ENCODE measurements at regions not wholly inside any gene's neighbourhood (a gene's known extent, or its start where the extent isn't known, plus 50 kb on each side); places are given as distances from the start of the nearest gene placed in this dataset.

DNA sequence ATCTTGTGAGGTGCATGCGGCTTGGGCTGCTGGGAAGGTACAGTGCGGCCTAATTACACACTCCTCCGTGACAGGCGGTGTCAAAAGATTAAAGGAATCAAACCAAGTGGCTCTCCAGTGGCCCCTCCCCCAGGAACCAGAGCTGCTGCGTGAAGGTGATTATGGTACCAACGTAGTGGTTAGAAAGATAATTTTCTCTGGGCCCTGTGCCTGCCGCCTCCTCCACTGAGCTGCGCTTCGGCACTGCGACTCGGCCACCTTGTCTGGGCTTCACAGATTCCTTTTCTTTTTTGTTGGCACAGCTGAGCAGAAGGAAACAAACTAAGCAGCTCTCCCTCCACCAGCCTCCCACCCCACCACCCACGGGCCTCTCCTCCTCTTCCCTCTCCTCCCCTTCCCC, 113.2 kb upstream of the SDK2 start:
- DNase-seq: peak; percentile 95

DNA sequence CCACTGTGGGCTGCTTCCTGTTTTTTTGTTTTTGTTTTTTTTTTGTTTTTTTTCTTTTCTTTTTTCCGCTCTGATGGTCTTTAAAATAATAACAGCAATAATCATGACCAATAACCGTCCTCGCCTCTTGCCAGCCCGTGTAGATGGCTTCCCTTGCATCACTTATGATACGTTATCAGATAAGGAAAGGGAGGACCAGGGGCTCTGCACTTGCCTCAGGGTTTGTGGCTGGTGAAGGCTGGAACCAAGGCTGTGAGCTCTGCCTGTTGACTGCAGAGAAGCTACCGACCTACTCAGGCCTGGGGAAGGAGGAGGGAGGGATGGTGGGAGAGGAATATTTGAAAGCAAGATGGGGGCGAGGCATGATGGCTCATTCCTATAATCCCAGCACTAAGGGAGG, 114.0 kb upstream of the SDK2 start:
- DNase-seq: no peak

DNA sequence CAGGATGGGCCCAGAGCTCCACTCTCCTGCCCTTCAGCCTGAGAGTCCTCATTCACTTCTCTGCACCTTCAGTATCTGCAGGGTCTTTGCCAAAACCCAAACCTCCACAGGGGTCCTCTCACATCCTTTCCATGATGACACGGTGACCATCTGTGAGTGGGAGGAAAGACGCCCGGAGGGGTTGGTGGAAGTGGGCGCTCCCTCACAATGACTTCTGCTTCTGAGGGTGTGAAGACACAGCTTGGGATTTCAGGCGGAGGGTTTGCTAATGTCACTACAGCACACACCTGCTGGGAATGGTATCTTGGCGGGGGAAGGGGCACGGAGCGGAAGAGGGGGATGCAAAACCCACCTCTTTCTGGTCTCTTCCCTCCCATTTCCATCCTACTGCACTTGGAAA, 115.1 kb upstream of the SDK2 start:
- peak; percentile 56 for DNase-seq

DNA sequence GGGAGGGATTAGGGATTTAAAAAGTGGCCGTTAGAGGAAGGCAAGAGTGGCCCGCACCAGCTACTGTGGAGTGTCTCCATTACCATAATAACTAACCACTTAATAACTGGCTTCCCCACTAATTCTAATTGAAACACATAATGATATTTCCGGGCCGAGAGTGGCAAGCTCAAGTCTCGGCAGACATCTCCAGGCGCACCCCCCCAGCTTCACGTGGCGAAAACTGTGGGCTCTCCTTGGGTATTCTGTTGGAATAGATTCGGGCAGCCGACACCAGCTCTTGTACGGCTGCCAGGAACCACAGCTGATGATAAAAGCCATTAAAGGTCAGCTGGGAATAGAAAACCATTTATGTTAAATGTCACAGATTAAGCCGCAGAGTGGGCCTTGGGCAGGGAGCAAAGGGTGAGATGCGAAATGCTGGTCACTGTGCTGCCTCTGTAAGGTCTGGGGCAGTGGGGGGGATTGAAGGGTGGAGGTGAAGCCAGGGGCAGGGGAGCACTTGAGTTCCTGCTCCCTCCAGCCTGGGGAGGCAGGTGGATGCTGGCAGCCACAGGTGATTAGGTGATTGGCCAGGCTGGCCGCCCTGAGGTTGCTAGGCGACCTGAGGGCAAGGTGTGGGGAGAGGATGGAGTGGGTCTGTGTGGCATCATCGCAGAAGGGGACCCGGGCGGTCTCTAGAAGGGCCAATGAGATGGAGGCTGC, 115.6 kb upstream of the SDK2 start:
- peak; percentile 84 for DNase-seq

DNA sequence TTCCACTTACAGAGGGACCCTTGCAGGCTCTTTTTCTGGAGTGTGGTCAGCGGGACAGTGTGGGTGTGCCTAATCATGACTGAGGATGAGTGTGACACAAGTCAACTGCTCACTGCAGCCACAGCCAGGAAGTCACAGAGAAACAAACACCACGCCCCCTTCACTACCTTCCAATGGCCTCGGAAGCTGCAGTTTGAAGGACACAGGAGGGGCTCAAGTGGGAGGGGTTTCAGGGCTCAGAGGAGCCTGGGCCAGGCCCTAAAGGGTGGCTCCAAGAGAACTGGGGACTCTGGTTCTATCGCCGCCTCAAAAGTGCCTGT, 116.2 kb upstream of the SDK2 start:
- peak; percentile 75 for DNase-seq

DNA sequence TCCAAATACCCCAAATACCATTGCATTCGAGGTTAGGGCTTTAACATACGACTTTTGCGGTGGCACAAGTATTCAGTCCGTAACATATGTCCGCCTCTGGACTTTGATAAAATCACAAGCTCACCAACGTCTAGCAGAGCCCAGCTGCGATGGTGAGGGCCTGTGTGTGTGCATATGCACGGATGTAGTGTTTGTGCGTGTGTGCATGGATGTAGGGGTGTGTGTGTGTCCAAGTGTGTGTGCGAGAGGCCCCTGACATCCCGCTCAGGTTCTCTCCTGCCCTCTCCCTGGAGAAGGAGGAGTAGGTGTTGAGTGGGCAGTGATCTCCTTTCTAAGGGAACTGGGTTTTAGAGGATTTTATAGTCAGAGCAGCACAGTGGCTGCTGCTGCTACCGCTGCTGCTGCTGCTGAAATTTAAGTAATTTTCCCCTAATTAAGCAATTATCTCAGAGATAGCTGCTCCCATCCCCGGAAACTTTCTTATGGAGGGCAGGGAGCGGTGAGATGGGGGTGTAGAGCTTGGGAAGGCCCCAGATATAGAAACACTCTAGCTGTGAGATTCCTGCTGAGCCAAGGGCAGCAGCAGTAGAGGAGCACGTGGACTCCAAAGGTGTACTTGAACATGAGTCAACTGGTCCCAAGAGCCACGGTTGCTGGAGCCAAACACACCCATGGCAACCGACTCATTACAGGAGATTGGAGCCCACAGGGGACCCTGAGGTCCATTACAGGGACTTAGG, 121.7 kb upstream of the SDK2 start:
- DNase-seq: peak; percentile 44

DNA sequence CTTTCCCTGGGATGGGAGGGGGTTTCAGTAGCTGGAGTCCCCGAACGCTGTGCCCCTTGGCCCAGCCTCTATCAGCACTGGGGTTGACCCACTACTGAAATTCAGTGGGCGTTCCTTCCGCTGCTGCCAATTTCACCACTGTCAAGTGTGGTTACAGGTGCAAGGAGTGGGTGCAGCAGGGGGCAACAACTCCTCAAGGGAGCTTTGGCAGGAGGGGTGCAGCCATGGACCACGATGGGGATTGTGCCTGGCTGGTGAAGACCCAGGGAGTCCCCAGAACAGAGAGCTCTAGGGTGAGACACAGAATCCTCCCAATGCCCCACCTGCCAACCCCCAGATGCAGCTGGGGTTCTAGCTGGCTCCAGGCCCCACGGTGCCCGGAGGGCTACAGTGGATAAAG, 123.5 kb upstream of the SDK2 start:
- no peak for DNase-seq

DNA sequence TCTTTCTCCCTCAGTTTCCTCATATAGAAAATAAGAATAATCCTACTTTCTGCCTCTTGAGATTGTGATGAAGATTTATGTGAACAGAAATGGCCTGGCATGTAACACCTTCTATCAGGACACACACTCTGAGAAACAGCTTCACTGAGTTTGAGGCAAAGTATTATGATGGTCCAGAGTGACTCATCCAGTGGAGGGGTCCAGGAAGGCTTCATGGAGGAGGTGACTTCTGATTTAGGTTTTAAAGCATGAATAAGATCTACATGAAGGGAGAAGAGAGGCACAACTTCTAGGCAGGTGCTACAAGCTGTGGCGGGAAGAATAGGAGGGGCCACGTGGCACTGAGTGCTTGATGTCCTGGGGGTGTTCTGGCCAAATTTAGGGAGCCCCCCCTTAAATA, 124.4 kb upstream of the SDK2 start:
- no peak for DNase-seq

DNA sequence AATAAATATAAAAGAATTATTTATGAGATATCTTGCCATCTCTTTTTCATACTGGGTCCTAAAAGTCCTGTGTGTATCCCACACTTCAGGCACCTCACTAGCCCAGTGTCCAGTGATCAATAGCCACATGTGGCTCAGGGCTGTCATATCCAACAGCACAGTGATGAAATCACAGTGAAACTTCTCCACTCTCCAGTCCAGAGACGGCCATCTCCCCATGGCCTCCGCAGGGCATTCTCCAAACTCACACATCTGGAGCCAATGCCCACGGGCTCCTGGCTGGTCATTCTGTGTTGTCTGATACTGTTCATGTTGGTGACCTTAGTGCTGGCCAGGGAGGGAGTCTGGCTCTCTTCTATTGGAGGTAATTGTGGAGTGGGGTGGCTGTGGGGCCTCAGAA, 125.2 kb upstream of the SDK2 start:
- no peak for DNase-seq

DNA sequence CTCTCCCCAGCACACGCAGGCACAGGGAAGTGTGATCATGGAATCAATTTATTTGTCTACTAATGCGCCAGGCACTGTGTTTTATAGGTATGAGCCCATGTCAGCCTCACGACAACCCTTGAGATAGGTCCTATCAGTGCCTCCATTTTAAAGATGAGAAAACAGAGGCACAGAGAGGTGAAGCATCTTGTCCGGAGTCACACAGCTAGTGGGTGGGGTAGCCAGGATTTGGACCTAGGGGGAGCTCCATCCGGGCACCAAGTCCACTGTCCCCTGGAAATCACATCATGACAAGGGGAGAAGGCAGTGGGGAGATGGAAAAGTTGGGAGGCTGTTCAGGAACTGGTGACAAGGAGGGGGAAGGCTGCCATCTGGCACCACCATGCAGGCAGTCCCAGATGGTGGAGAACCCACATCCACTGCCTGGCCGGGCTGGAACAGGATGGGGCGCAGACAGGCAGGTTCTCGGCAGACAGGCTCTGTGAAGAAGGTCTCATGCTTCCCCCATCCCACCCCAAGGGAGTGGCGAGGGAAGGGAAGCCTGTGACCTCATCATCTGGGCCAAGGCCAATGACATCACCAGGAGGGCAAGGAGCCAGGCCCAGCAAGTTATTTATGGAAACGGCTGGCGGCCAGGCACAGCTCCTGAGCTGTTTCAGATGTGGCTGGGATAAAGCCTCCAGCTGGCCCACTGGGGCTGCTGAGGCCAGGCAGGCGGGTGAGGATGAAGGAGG, 126.0 kb upstream of the SDK2 start:
- DNase-seq: peak; percentile 90

DNA sequence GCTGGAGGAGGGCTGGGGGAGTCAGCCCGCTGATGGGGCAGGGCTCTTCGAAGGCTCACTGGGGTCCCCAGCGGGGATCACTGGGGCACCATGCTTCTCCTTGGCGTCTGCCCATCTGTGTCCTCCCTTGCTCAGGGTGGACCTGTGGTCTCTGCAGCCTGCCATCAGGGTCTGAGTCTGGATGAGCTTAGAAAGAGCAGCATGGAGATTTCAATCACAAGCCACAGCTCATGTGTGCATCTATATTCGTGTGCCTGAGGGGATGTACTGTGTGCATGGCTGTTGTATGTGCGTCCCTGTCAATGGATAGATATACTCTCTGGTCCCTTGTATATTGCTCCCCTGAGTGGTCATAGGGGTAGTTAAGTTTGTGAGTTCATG, 126.6 kb upstream of the SDK2 start:
- no peak for DNase-seq

DNA sequence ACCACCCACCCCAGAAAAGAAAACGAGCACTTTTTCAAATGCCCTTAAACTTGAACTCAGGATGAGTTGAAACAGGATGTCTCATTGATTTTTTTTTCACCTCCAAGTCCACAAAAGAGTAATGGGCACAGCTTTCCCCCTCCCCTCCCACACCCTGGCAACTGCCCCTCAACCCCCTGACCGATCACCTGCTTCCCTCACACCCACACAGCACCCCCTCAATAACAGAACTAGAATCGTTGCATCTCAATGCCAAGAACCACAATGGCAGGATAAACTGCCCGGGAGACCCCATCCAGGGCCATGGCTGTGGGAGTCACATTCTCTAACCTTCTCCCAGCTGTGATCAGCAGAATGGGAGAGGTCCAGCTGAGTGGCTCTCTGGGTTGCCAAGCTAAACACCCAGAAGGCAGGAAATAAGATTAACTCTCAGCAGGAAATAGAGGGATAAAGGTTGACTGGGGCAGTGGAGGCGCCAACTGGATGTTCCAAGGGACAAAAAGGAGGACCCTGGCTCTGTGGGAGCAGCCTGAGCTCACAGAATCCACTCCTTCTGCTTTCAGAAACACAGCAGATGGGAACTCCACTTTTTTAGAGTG, 128.0 kb upstream of the SDK2 start:
- DNase-seq: no peak

DNA sequence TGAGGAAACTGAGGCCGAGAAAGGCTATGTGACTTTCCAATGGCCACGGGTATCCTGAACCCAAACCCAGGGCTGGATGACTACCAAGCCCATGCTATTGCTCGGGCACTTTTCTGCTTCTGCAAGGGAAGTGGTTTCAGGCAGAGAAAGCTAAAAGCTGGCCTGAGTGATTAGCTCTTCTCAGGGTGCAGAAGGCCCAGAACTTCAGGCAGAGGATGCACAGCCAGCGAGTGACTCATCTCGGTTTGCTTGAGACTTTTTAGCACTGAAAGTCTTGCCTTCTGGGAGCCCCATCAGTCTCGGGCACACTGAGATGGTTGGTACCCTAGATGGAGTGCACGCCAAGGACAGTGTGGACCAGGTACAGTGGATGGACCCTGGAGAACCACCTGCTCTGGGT, 129.5 kb upstream of the SDK2 start:
- DNase-seq: no peak

DNA sequence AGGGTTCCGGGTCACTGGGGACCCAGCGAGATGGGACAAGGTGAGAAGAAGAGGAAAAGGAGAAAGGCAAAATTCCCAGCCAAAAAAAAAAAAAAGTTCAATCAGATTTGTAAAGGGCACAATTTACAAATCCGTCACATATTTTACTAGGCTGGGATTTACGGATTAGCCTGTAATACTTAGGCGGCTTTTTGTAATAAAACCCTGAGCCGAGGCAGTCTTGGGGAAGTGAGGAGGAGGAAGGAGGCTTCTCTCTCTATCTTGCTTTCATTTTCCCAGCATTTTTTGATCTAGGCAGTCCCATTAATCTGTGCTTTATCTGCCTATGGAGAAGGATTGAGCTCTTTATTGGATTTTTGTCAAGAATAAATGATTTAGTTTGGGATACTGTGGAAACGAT, 130.6 kb upstream of the SDK2 start:
- DNase-seq: no peak

DNA sequence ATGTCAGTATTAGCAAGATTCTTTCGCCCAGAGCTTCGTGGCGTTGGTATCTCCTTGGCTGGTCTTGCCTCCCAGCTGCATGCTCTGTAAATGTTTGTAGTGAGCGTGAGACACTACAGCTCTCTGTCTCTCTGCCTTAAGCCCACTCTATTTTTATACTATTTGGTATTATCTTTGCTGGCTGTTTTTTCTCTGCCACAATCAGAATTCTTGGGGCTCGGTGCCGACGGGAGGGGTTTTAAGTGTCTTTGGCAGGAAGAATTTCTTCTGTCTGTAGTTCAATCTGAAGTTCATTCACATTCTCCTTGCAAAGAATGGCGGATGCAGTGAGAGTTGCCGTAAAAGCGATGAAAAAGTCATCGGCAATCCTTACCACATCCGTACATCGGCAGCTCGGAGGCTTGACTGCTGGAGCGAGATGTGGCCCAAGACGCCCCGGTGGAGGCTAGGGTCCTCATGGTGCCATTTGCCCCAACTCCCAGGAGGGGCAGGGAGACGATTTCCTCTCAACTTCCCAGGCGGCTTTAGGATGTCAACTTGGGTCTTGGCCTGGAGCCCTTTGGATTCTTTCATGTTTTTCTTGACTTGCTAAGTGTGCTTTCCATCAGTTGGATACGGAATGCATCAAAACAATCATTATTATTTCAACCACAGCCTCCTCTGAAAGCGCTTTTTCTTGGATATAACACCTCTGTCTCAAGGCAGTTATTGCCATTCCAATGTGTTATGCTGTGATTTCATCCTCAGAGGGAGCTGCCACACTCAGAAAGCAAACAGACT, 132.3 kb upstream of the SDK2 start:
- no peak for DNase-seq

DNA sequence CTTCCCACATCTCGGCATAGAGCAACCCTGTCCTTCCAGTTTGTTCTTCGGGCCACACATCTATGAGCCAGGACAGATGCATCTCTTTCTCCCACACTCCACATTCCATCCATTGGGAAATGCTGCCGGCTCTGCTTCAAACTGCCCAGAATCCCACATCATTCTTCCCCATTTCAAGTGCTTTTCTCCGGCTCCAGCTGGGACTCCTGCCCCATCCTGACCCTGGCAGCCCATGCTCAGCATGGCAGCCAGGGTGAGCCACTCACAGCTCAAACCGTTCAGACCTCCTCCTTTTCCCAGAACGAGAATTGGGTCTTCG, 132.8 kb upstream of the SDK2 start:
- no peak for DNase-seq

DNA sequence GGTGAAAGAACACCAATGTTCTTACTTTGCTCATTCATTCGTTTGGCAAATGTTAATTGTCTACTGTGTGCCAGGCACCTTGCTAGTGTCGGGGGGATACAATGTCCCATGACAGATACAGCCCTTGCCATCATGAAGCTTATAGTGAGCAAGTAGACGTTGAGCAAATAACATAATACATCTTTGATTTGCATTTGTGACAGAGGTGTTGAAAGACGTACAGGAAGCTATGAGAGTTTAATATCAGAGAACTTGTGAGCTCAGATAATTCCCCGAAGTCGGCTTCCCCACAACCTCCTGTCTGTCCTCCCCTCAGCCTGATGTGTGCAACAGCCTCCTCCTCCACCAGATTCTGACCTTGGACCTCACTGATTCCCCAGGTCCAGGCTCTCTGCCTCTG, 138.0 kb upstream of the SDK2 start:
- no peak for DNase-seq

DNA sequence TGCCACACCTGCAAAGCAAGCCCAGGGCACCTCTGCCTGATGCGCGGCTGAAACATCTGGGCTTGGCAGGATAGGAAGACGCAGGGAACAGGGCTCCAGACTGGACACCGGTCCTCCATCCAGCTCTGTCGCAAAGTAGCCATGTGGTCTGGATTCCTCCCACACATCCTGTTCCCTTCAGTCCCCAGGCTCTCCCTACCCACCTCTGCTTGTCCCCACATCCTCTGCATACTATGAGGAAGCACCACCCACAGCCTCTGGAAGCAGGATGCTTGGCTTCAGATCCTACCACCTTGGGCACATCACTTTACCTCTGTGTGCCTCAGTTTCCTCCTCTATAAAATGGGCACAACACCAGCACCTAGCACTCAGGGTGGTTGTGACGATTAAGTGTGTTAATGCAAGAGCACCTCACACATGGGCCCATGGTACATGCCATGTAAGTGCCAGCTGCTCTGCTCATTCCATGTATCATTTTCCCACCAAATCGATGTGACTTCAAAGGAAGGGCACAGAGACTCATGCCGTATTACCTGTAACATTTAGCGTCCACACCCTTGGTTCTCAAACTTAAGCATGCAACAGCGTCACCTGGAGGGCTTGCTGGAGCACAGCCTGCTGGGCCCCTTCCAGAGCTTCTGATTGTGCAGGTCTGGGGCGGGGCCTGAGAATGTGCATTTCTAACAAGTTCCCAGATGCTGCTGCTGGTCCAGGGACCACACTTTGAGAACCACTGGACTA, 138.6 kb upstream of the SDK2 start:
- DNase-seq: no peak

DNA sequence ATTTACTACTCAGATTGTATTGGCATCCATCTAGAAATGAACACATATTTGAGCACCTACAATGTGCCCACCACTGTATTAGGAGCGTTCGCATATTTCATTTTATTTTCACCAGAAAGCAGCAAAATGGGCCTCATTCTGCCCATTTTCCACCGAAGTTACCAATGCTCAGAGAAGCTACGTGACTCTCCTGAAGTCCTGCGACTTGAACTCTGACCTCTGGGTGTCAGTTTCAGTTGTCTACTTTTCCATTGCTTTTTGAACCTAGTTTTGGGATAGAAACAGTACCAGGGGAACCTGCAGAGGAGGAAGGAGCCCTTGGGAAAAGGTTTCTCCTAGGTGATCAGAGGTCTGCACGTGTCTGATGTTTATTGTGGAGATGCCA, 139.1 kb upstream of the SDK2 start:
- DNase-seq: no peak

DNA sequence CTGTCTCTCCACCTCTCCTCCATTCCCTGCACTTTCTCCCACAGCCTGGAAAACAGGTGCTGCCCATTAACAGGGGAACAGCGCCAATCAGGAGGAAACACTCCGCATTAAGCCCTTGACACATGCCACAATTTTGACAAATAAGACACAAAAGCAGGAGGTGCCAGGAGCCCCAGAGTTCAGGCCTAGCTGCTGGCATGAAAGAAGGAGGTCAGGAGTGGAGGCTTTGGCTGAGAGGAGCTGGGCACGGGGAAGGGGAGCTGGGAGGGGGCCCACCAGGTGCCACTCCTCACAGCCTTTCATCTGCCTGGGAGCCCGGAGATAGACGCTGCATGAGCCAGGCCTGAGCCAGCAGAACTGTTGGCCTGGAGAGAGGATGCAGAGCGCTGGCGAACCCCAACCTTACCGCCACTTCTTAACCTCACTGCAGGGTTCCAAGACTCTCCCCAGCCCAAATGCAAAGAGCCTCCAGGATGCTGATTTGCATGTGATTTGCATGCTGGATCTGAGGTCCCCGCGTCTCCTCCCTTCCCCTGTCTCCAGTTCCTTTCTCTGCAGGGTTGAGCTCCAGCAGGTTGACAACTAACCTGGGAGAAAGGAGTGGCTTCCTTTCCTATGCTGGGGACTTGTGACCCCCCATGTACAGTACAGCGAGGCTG, 139.8 kb upstream of the SDK2 start:
- DNase-seq: peak; percentile 73

DNA sequence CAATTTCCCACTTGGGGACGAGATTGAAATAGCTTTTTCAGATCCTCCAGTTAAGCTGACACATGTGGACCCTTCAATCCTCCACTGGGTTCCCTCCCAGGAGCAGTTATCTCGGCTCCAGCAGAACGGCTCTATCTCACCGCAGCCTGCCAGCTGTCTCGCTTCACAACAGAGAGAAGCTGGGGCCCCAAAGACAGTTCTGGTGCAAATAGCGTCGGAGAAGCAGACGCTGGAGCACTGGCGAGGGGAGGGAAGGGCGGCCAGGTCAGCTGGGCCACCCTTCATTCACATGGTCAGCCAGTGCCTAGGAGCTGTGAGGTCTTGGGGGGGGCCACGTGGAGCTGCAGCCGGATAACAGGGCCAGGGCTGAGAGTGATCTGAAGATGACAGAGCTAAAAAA, 141.3 kb upstream of the SDK2 start:
- no peak for DNase-seq
